Dendritic cell treated with granulocyte-macrophage colony-stimulating factor and Interleukin-4, amounts not matched to agents 40 ng/mL and 50 ng/mL, for 4 days (primary cell): ENCODE measurements at regions not wholly inside any gene's neighbourhood (a gene's known extent, or its start where the extent isn't known, plus 50 kb on each side); places are given as distances from the start of the nearest gene placed in this dataset.

Experiments used
- H3K27ac Mint-ChIP-seq: one replicate; pipeline ENCODE4 v1.8.0; 2022; ENCODE audit warnings: mild to moderate bottlenecking, mixed read lengths
- H3K27me3 Mint-ChIP-seq: one replicate; pipeline ENCODE4 v1.8.0; 2022; ENCODE audit warnings: mild to moderate bottlenecking, mixed read lengths
- H3K36me3 Mint-ChIP-seq: one replicate; pipeline ENCODE4 v1.8.0; 2022; ENCODE audit warnings: low read depth, mixed read lengths
- H3K4me1 Mint-ChIP-seq: one replicate; pipeline ENCODE4 v1.8.0; 2022; ENCODE audit warnings: low read depth, mixed read lengths
- H3K4me3 Mint-ChIP-seq: one replicate; pipeline ENCODE4 v1.8.0; 2022; ENCODE audit warnings: mild to moderate bottlenecking, moderate library complexity, mixed read lengths
- H3K9me3 Mint-ChIP-seq: one replicate; pipeline ENCODE4 v1.8.0; 2022; ENCODE audit warnings: mixed read lengths
- intact Hi-C: fragments of 100-400 bp; cut with micrococcal nuclease; formaldehyde crosslinking; loops from one replicate; pipeline ENCODE4 v1.15.0; 2022

DNA sequence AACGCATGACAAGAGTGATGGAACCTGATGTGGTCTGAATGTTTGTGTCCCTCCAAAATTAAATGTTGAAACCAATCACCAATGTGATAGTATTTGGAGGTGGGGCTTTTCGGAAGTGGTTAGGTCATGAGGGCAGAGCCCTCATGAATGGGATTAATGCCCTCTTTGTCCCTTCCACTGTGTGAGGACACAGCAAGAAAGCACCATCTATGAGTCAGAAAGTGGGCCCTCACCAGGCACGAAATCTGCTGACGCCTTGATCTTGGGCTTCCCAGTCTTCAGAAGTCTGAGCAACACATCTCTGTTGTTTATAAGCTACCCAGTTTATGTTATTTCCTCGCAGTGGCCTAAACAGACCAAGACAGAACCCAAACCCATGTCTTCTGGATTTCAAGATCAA lies 244.0 kb upstream of the JAG1 start:
- H3K27me3 Mint-ChIP-seq: no peaks in the 10 kb centered on the region
- peaks cover 9% of the 10 kb centered on the region for H3K9me3 Mint-ChIP-seq
- intact Hi-C loops: no loop called here
- no peak overlapping the region for H3K4me3 Mint-ChIP-seq
- H3K4me1 Mint-ChIP-seq: no peaks in the 10 kb centered on the region
- H3K36me3 Mint-ChIP-seq: no peaks in the 10 kb centered on the region
- H3K27ac Mint-ChIP-seq: no peak overlapping the region

DNA sequence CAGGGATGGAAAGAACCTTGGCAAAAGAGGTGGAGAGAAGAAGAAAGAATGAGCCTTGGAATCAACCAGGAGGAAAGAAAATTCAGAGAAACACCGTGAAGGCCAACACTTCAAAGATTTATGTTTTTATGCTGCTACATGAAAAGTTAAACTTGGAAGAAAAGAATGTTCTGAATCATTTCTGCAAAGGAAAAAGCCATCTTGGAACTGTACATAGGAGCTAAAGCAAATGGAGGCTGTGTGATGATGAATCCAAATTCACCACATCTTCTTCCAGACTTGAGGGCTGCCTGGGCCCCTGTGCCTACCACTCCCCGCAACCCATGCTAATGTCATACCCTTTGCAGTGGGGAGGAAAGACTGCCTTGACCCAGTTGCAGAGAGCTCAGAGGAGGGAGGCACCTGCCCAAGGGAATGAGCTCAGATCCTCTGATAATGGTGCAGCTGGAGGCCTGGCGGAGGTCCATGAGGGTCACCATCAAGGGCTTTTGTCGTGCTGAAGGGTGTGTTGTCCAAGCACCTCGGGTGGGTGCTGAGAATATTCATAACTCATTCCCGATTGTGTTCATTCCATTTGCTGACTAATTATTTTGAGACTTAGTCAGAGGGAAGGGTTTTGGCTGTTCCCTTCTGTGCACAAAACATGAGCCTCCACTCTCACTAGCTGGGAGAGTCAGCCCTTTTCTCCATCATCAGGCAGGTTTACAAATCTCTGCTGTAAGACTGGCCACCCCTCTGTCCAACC lies 245.8 kb upstream of the JAG1 start:
- Mint-ChIP-seq H3K4me1 (no peaks in the 10 kb centered on the region), H3K27me3 (no peaks in the 10 kb centered on the region), H3K9me3 (peaks cover 9% of the 10 kb centered on the region), H3K36me3 (no peaks in the 10 kb centered on the region), H3K4me3 (no peak overlapping the region), H3K27ac (no peak overlapping the region)
- intact Hi-C loops: no loop called here

DNA sequence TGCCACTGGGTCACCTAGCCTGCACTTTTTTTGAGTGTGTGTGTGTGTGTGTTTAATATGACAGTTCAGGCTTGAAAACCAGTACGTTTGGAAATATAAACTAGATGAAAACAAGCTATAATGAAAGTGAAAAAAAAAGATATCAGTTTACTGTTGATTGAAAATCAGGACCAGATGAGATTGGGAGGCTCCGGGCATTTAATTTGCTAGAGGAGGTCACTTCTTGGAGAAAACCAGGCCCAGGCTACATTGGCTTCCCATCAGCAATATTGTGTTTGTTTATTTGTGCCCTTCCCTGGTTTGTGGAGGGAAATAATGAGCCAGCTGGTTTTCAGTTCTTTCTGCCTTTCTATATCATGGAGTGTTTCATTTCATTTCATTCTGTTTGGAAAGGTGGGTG lies 246.6 kb upstream of the JAG1 start:
- Mint-ChIP-seq H3K4me1 (no peaks in the 10 kb centered on the region), H3K27ac (no peak overlapping the region), H3K27me3 (no peaks in the 10 kb centered on the region), H3K4me3 (no peak overlapping the region), H3K36me3 (no peaks in the 10 kb centered on the region), H3K9me3 (peaks cover 9% of the 10 kb centered on the region)
- intact Hi-C loops: no loop called here

DNA sequence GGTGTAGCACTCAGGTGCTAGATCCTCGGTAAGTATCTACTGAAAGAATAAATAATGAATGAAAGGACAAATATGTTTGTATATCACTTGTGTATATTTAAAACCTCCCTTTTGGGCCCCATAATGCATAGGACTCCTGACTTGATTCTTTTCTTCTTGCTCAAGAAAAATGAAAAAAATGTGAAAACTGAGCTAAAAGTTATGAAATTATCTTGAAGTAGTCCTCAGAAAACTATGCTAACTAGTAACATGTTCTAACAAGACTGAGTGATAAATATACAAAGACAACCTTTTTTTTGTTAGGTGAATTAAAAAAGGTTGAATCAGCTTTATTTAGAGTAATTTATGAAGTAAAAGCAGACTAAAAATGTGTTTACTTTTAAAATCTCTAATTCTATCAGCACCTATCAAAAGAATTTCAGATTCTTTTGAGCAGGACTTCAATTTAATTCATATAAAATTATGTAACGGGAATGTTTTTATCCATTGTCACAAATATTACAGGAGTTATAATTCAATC lies 247.8 kb upstream of the JAG1 start:
- intact Hi-C loops: no loop called here
- H3K27me3 Mint-ChIP-seq: no peaks in the 10 kb centered on the region
- no peak overlapping the region for H3K27ac Mint-ChIP-seq
- H3K9me3 Mint-ChIP-seq: peaks cover 9% of the 10 kb centered on the region
- no peak overlapping the region for H3K4me3 Mint-ChIP-seq
- no peaks in the 10 kb centered on the region for H3K36me3 Mint-ChIP-seq
- no peaks in the 10 kb centered on the region for H3K4me1 Mint-ChIP-seq

DNA sequence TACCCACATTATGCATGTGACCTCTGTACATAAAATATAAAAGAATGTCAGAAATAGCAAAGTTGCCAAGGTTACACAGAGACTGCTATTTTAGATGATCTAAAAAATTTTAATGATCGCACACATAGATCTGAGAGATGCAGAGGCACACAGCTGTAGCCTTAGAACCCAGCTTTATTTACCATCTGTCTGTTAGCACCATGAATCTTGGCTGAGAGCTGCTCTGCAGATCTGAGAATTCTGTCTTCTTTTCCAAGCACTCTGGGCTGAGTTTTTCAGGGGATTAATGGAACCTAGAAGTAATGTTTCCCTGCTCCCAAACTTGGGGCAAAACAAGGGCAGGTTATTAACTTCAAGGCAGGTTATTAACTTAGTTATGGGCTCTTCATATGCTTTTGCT lies 248.7 kb upstream of the JAG1 start:
- Mint-ChIP-seq H3K27me3 (no peaks in the 10 kb centered on the region), H3K4me3 (no peak overlapping the region), H3K36me3 (no peaks in the 10 kb centered on the region), H3K9me3 (peaks cover 3% of the 10 kb centered on the region), H3K4me1 (no peaks in the 10 kb centered on the region), H3K27ac (no peak overlapping the region)
- intact Hi-C loops: no loop called here

DNA sequence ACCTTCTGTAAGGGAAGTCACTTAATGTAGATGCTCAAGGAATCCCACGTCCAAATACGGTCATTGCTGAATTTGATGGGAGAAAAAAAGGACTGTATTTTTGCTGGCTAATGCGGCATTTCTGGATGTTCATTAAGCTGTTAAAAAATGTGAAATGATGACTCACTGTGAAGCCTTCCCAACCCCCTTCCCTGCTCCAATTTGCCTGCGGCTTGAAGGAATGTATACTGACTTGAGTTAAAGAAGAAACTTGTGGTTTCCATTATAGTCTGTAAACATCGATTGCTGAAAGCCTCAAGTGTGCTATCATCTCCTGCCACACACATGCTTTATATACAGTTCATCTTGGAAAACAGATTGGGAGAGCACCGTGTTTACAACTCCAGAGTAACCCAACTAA lies 249.1 kb upstream of the JAG1 start:
- intact Hi-C loops: no loop called here
- Mint-ChIP-seq H3K9me3 (no peaks in the 10 kb centered on the region), H3K4me3 (no peak overlapping the region), H3K27me3 (no peaks in the 10 kb centered on the region), H3K4me1 (no peaks in the 10 kb centered on the region), H3K36me3 (no peaks in the 10 kb centered on the region), H3K27ac (no peak overlapping the region)

DNA sequence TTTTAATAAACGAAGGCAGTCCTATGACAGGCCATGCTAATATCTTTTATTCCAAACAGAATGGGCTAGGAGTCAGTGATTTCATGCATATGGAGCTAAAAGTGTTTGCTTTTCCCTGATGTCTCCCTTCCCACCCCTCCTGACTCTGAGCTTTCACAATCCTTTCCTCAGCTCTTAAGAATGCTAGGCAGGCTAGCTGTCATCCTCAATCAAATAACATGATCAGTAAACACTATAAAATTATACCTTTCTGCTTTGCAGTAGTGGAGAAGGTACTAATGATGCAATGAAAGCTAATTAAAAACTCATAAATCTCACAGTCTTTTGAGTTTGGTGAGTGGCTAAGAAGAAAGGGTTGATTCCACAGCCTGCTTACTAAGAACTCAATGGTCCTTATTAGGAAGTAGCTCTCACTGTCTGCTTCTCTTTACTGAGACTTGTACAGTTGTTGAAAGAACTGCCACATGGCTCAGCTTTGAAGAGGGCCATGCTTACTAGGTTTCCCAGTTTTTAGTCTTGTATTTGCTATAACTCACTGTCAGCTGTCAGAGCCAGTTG lies 250.9 kb upstream of the JAG1 start:
- Mint-ChIP-seq H3K27me3 (no peaks in the 10 kb centered on the region), H3K4me1 (no peaks in the 10 kb centered on the region), H3K27ac (no peak overlapping the region), H3K9me3 (no peaks in the 10 kb centered on the region), H3K4me3 (no peak overlapping the region), H3K36me3 (no peaks in the 10 kb centered on the region)
- intact Hi-C loops: no loop called here

DNA sequence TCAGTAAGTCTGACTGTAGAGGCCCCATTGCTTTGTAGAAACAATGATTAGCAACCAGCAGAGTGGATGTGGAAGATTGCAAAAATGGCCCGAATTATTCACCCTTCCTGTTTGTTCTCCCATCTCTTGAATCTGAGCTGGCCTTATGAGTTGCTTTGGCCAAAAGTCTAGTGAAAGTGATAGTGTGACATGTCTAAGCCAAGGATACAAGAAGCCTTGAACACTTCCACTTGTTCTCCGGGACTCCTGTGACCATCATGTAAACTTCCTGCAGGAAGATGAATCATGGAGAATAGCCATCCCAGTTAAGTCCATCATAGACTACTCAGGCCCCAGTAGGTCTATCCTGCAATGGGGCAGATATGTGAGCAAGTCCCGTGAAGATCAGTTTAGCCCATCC lies 252.0 kb upstream of the JAG1 start:
- Mint-ChIP-seq H3K27ac (no peak overlapping the region), H3K4me1 (no peaks in the 10 kb centered on the region), H3K36me3 (no peaks in the 10 kb centered on the region), H3K9me3 (peaks cover 10% of the 10 kb centered on the region), H3K27me3 (no peaks in the 10 kb centered on the region), H3K4me3 (no peak overlapping the region)
- intact Hi-C loops: no loop called here

DNA sequence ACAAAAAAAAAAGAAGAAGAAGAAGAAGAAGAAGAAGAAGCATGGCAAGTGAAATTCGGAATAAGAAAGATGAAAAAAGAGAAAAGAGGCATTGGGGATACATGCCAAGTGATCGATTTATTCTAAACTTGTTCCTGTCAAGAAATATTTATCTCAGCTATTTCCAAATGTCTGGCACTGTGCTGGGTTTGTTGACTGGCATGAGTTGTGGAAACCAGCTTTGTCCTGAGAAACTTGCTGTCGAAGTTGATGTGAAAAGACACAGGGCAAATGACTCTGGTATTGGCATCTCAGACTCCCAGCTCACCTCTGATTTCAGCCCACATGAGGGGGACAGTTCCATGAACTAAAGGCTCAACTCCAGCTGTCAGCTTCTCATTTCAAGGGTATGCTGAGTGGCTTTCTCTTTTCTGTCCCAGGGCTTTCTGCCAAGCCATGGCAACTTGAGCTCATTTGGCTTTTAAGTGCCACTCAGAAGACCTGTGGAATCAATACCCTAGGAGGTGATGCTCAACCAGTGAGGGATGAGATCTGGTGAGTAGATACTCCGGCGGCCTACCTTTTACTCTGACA lies 253.3 kb upstream of the JAG1 start:
- H3K27ac Mint-ChIP-seq: no peak overlapping the region
- no peaks in the 10 kb centered on the region for H3K4me1 Mint-ChIP-seq
- H3K27me3 Mint-ChIP-seq: no peaks in the 10 kb centered on the region
- peaks cover 10% of the 10 kb centered on the region for H3K9me3 Mint-ChIP-seq
- H3K4me3 Mint-ChIP-seq: no peak overlapping the region
- H3K36me3 Mint-ChIP-seq: no peaks in the 10 kb centered on the region
- intact Hi-C loops: no loop called here

DNA sequence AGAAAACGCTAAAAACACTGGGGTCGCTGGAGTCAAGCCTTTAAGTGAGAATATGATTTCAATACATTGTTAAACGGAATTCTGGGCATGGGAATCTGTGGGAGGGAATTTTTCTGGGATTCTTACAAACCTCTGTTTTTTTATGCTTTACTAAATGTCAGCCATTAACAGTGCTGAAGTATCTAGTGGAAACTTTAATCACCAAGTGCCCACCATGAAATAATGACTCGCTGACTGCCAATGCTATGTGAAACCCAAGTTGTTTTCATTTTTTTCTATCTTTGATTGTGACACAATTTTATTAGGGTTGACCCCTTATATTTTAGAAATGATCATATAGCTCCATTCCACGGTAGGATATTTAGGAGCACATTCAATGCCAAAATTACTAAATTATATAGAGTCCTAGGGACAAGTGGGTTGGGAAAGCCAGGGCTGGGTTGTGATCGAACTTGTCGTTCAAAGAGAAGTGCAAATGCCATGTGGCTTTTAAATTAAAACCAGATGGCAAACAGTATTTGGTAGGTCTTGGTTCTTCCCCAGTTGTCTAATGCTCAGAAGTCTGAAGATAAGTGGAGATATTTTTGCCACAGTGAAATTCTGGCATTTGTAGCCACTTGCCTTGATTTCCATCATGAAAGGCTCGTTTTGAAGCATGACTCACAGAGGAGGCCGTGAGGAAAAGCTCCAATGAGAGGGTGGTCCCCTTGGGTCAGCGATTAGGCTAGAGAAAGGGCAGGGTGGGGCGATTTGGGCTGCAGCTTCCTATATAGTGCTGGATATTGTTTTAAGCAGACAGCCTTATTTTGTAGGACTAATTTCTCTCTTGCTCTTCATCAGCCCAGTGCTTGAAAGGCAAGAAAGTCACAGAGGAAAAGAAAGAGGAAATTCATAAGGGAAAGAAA lies 254.4 kb upstream of the JAG1 start:
- H3K4me1 Mint-ChIP-seq: no peaks in the 10 kb centered on the region
- H3K27ac Mint-ChIP-seq: no peak overlapping the region
- no peaks in the 10 kb centered on the region for H3K36me3 Mint-ChIP-seq
- peaks cover 10% of the 10 kb centered on the region for H3K9me3 Mint-ChIP-seq
- H3K27me3 Mint-ChIP-seq: no peaks in the 10 kb centered on the region
- intact Hi-C loops: no loop called here
- H3K4me3 Mint-ChIP-seq: no peak overlapping the region

DNA sequence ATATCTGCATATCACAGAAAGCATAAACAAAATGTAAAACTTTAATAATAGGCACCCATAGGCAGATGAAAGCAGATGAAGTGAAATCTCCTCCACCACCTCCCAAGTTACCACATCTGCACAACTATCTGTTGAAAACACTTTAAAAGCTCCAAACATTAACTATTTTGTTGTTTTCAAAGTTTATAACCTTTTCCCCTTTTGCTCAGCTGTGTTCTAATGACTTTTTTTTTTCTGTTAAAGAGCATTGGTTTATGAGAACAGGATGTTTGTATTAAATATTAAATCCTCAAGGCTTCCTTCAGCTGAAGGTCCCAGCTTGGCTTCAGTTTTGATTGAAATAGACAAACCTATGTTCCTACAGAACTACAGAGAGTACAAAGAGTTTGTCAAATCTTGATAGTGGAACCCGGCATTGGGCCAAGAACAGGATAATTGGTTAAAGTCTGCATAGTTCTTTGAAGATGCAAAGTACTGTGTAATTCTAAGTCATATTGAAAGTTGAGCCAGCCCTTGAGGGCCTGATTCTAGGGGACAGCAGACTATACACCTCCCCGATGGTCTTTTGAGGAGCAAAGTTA lies 255.1 kb upstream of the JAG1 start:
- Mint-ChIP-seq H3K27ac (no peak overlapping the region), H3K36me3 (no peaks in the 10 kb centered on the region), H3K9me3 (peaks cover 10% of the 10 kb centered on the region), H3K4me3 (no peak overlapping the region), H3K4me1 (no peaks in the 10 kb centered on the region), H3K27me3 (no peaks in the 10 kb centered on the region)
- intact Hi-C loops: no loop called here

DNA sequence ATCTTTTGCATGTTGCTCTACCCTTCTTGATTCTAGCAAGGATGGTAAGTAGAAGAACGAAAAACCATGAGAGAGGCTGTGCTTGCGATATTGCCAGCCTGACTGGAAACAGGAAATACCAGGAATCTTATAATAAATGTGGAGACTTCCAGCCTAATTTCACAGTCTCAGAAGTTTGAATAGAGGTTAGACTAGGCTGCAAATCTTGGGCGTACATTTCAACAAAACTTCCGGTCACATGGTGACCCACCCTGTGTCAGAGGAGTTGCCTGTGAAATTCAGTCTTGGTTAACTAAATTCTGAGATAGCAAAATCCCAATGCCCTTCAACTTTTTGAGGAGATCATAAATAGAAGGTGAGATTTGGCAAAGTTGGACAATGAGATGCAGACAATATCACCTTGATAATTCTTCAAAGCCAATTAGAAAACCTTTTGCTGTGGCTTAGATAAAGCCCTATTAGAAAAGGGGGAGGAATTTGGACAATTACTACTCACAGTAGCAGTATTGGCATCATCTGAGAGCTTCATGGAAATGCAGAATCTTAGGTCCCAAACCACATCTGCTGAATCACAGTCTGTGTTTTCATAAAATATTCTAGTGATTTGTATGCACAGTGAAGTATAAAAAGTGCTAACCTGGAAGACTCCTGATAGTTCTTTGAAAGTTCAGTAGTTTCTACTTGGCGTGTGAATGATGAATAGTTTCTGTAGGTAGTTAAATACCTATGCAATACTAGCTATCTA lies 262.0 kb upstream of the JAG1 start:
- Mint-ChIP-seq H3K9me3 (no peaks in the 10 kb centered on the region), H3K36me3 (no peaks in the 10 kb centered on the region), H3K27ac (no peak overlapping the region), H3K4me1 (no peaks in the 10 kb centered on the region), H3K4me3 (no peak overlapping the region), H3K27me3 (peaks cover 2% of the 10 kb centered on the region)
- intact Hi-C loops: no loop called here

DNA sequence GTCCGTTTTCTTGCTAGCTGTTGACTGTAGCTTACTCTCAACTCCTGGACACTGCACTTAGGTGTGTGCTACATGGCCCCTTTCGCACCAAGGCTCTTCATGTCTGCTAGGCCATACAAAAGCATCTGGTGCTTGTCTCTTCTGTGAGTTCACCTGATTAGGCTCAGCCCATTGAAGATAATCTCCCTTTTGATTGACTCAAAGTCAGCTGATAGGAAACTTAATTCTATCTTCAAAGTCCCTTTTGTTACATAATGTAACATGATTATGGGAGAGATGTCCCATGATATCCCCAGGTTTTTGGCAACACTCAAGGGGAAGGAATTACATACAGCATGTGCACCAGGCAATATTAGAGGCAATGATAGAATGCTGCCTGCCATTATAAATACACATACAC lies 263.0 kb upstream of the JAG1 start:
- no peaks in the 10 kb centered on the region for H3K36me3 Mint-ChIP-seq
- no peaks in the 10 kb centered on the region for H3K9me3 Mint-ChIP-seq
- intact Hi-C loops: no loop called here
- no peak overlapping the region for H3K27ac Mint-ChIP-seq
- H3K4me1 Mint-ChIP-seq: peaks cover 5% of the 10 kb centered on the region
- peaks cover 2% of the 10 kb centered on the region for H3K27me3 Mint-ChIP-seq
- no peak overlapping the region for H3K4me3 Mint-ChIP-seq
